B cell (primary cell): ENCODE measurements at regions not wholly inside any gene's neighbourhood (a gene's known extent, or its start where the extent isn't known, plus 50 kb on each side); places are given as distances from the start of the nearest gene placed in this dataset.

Experiments used
- EZH2 ChIP-seq: IDR thresholded peaks from 2 replicates; pipeline ENCODE4 v1.6.1; 2012; ENCODE audit warnings: borderline replicate concordance, low read depth, mild to moderate bottlenecking, moderate library complexity, low read length; ENCODE audit not compliant: insufficient read depth, poor library complexity, severe bottlenecking
- TF ChIP-seq, protein P1 (sequence below): fragments of 200-600 bp; IDR thresholded peaks from one replicate; pipeline ENCODE4 v1.8.0; 2022; ENCODE audit warnings: antibody characterized with exemption, mild to moderate bottlenecking

GRCh38 chr5:117424559-117424958 is 849.9 kb upstream of the SEMA6A start:
- TF ChIP-seq, protein P1, sequence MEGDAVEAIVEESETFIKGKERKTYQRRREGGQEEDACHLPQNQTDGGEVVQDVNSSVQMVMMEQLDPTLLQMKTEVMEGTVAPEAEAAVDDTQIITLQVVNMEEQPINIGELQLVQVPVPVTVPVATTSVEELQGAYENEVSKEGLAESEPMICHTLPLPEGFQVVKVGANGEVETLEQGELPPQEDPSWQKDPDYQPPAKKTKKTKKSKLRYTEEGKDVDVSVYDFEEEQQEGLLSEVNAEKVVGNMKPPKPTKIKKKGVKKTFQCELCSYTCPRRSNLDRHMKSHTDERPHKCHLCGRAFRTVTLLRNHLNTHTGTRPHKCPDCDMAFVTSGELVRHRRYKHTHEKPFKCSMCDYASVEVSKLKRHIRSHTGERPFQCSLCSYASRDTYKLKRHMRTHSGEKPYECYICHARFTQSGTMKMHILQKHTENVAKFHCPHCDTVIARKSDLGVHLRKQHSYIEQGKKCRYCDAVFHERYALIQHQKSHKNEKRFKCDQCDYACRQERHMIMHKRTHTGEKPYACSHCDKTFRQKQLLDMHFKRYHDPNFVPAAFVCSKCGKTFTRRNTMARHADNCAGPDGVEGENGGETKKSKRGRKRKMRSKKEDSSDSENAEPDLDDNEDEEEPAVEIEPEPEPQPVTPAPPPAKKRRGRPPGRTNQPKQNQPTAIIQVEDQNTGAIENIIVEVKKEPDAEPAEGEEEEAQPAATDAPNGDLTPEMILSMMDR: no peak
- no peak for TF ChIP-seq EZH2
